ENCODE measurements at regions not wholly inside any gene's neighbourhood (a gene's known extent, or its start where the extent isn't known, plus 50 kb on each side); places are given as distances from the start of the nearest gene placed in this dataset.
A peak's percentile ranks its signal among the peaks of the same experiment; 100 is the strongest.

- DNase-seq (ENCODE audit: low spot score) = no peak
Measured at GRCh38 chr13:73440296-73440895, 381.6 kb downstream of the KLF5 start.

DNA sequence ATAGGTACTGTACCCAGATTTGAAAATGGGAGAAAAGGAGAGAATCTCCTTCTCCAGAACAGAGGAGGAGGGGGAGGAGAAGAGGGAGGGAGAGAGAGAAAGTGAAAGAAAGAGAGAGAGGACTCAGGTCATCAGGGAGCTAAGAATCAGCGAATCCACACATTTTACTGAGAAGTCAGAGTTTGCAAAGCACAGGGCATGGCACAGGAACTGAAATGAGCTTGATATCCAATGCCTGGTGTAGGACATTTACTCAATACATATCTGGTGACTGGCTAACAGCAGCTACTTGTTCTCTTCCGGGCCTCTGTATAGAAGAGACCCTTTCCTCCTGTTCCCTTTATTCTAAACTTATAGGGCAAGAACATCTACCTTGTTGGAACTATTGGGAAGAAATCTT lies 375.1 kb downstream of the KLF5 start:
- DNase-seq (ENCODE audit: low spot score) = no peak

- DNase-seq (ENCODE audit: low spot score) = no peak
Measured at GRCh38 chr13:73433458-73433857, 374.7 kb downstream of the KLF5 start.

DNA sequence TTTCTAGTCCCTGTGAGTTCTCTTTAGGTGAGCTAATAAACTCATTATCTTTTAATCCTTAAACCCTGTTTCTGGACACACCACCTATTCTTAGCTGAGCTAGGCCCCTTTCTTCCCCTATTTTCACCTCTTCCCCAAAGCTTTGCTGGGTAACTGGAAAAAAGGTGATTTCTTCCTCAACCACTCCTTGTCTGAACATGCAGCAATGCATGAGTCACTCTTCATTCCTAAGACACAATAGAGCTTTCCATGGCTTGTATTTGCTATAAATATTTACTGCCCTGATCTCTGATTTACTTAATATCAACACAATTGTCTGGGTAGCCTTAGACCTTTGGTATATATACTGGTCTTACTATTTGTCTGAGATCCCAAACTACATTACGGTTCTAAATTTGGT lies 370.9 kb downstream of the KLF5 start:
- DNase-seq (ENCODE audit: low spot score) = no peak

- DNase-seq (ENCODE audit: low spot score) = no peak
Measured at GRCh38 chr13:73428706-73429105, 369.9 kb downstream of the KLF5 start.

- DNase-seq (ENCODE audit: low spot score) = peak; percentile 58
Measured at GRCh38 chr13:73428137-73428536, 369.3 kb downstream of the KLF5 start.

GRCh38 chr13:73422973-73423372 lies 364.2 kb downstream of the KLF5 start:
- no peak for DNase-seq (ENCODE audit: low spot score)

- DNase-seq (ENCODE audit: low spot score) = peak; percentile 78
Measured at GRCh38 chr13:73421310-73421912, 362.6 kb downstream of the KLF5 start.

- DNase-seq (ENCODE audit: low spot score) = no peak
Measured at GRCh38 chr13:73419186-73419585, 360.4 kb downstream of the KLF5 start.

DNA sequence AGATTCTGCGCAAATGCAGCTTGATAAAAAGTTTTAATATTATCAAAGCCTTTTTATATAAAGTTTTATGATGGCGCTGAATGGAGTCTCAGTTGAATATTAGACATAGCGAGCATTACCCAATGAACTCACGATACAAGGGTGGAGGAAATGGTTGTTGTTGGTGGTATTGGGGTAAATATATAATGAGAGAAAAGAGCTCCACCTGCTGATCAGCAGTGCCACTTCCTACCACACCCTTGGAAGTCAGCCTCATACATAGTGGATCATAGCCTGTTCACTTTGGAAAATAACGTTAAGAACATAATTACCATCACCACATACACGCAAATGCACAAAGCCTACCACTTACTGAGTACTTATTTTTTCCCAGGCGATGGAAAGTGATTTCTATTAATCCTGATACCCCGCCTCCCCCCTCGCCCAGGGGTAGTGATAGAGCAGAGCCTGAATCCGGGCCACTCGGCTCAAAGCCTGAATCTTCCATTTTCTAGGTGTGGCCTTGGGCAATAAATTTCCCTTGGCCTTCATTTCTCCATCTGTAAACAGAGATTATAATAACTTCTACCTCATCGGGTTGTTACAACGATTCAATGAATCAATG lies 358.3 kb downstream of the KLF5 start:
- DNase-seq (ENCODE audit: low spot score) = peak; percentile 37

DNA sequence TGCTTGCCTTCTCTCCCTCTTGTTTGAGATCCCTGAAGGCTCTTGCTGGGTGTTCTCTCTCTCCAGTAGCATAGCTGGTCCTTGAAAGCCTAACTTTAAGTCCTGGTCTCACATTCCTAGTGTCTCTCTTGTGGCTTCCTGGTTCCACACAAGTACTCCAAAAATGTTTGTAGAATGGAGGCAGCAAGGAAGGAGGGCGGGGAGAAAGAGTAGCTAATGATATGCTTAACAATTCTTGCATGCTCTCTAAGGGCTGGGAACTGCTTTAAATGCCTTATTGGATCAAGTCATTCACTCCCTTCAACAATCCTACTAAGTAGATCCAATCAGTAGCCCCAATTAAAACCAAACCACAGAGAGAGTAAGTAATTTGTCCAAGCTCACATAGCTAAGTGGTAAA lies 357.3 kb downstream of the KLF5 start:
- DNase-seq (ENCODE audit: low spot score) = no peak

- DNase-seq (ENCODE audit: low spot score) = no peak
Measured at GRCh38 chr13:73413656-73414055, 354.9 kb downstream of the KLF5 start.

DNA sequence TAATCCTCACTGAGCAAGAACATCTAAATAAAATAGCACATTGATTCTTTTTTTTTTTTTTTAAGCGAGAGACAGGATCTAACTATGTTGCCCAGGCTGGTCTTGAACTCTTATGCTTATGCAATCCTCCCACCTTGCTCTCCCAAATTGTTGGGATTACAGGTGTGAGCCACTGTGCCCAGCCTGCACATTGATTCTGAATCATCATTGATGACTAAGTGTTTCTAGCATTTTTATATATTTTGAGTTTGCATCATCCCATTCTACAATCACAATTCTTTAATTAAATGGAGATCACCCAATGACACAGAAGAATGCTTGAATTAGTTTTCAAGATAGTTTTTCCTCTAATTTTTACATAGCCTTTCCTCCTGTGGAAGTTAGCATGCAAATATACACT lies 354.1 kb downstream of the KLF5 start:
- peak; percentile 16 for DNase-seq (ENCODE audit: low spot score)

DNA sequence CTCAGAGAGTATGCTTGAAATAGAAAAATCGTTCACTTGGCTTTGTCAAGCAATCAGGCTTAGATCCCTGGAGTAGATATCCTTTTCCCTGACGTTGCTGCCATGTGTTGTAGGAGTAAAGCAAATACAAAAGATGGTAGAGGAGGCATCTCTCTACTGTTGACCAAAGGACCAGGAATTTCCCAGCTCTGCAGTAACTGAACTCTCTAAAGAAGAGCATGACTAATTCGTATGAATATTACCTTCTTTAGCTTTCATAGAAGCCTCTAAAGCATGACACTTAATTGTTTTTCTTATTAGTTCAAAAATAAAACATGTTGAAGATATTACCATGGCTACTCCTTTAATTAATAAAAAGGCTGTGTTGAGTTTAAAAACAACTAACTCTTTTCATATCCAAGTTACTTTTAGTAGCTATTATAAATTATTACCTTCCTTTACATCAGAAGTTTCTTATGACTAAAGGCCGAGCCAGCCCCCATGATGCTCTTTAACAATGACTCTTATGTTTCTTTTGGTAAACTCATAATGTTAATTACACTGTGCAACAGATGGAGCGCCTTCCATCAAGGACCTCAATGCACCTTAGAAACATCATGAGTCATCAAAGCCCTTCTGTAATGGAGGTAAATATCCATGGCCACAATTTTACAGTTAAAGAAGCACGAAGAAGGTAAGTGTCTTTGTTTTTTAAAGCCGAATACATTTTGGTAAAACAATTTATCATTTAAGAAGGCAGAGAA lies 352.4 kb downstream of the KLF5 start:
- DNase-seq (ENCODE audit: low spot score) = no peak

DNA sequence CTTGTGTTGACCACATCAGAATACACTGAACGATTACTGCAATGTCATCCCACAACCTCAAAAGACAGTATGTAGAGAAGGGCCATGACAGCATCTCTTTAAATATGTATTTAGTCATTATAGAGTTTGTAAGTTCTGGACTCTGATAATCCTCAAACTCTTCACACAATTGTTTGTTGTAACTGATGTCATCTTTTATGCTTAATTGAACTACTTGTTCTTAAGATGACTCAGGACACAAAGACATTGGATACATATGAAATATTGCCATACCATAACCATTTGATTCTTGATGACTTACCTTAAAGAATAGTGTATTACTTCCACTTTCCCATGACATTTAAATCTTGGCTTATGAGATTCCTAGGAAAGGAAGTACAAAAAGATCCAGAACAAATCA lies 347.6 kb downstream of the KLF5 start:
- no peak for DNase-seq (ENCODE audit: low spot score)

DNA sequence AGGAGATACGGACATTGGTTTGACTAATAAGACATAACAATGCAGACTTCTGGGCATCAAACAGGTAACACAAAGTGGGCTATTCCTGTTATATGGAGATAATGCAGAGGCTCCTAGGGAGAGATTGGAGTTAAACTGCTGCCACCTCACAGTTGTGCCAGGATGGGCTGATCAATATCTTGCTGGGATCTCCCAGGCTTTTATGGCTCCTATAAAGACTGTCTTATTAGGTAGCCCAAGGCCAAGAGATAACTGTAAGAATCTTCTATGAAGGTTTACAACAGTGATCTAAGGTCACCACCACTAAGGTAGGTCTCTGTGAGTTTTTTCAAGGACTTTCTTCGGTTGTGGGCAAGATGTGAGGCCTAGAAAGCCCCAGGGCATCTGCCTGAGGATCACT lies 345.8 kb downstream of the KLF5 start:
- no peak for DNase-seq (ENCODE audit: low spot score)

GRCh38 chr13:73403355-73404120 lies 344.7 kb downstream of the KLF5 start:
- no peak for DNase-seq (ENCODE audit: low spot score)

GRCh38 chr13:73401769-73402168 lies 343.0 kb downstream of the KLF5 start:
- DNase-seq (ENCODE audit: low spot score) = no peak

GRCh38 chr13:73399347-73400216 lies 340.8 kb downstream of the KLF5 start:
- no peak for DNase-seq (ENCODE audit: low spot score)

DNA sequence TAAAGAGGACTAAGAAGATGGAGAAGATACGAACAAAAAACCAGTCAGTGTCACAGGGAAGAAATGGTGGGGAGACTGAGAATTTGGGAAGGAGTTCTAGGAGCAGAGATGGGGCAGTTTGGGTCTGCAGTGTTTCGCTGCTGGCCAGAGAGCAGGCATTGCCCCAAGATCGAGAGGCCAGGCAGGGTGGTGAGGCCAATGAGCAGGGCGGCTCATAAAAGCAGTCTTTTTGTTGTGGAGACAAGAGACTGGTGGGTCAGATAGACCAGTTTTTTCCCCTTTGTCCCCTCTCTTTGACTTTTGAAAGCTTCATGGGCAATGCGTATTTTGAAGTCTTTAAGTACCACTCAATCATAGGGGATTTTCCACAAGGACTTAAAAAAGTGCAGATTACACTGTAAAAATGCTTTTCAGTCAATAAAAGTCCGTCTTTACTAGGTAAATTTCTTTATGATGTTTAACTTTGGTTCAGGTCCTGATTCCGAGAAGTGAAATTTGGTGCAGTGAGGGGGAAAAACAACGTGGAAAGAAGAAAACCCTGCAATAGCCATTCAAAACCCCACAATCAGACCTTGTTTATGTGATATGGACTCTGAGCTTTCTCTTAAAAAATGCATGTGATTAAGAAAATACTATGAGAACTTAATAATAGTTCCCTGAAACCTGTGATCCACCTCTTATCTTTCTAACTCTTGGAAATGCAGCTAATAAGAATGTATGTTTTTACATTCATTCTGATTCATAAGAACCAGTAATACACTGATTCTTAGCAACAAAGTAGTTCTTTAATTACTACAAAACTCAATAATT lies 338.9 kb downstream of the KLF5 start:
- no peak for DNase-seq (ENCODE audit: low spot score)

DNA sequence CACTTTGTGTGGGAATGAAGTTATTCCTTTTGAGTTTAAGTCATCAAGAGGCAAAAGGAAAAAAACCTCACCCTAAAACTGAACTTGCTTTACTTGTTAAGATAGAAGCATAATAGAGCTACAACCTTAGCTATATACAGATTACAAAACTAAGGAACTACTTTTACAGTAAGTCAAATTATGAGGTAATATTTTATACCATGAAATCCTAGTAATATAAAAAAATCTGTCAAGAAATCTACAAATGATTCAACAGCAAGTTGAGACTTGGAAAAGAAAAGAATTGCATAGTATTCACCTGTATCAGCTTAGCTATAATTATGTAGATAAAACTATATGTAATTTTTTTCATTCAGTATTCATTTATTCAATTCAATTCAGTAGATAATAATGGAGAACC lies 335.3 kb downstream of the KLF5 start:
- DNase-seq (ENCODE audit: low spot score) = no peak
